ENCODE measurements at regions not wholly inside any gene's neighbourhood (a gene's known extent, or its start where the extent isn't known, plus 50 kb on each side); places are given as distances from the start of the nearest gene placed in this dataset.

- Histone ChIP-seq H3K79me1 (ENCODE audit: low read depth, low read length) (no peaks in the 10 kb centered on the region), H4K8ac (ENCODE audit: extremely low read depth, insufficient read depth, low read length) (no peak overlapping the region), H3K56ac (replicated peaks; ENCODE audit: insufficient read length, low read depth, low read length) (no peak overlapping the region), H3K9me3 (ENCODE audit: insufficient read depth in 2 of 2, low read depth in 1 of 2, low read length in 1 of 2) (no peaks in the 10 kb centered on the region), H3K4me2 (ENCODE audit: insufficient read depth in 1 of 2, low read depth in 2 of 2, low read length in 2 of 2) (no peak overlapping the region), H2BK15ac (ENCODE audit: low read length) (no peak overlapping the region), H3K4ac (replicated peaks; ENCODE audit: insufficient read length, low read depth, low read length) (no peak overlapping the region), H2BK20ac (ENCODE audit: low read length) (no peak overlapping the region), H3K14ac (ENCODE audit: insufficient read length) (no peak overlapping the region), H3K4me3 (ENCODE audit: extremely low read depth in 1 of 4, insufficient read depth in 2 of 4, low read depth in 3 of 4, low read length in 4 of 4) (no peak overlapping the region), H4K5ac (ENCODE audit: insufficient read length, low read depth, low read length) (no peak overlapping the region), H2BK120ac (replicated peaks; ENCODE audit: low read depth, low read length) (no peak overlapping the region), H3K27ac (ENCODE audit: low read depth, low read length) (no peak overlapping the region), H2AK5ac (ENCODE audit: low read depth, low read length) (no peak overlapping the region), H4K20me1 (replicated peaks in 1 of 2; ENCODE audit: control insufficient read depth in 1 of 2, insufficient read depth in 2 of 2, low read length in 2 of 2) (no peaks in the 10 kb centered on the region), H3K27me3 (replicated peaks in 1 of 4; ENCODE audit: control insufficient read depth in 3 of 4, extremely low read depth in 1 of 4, insufficient read depth in 3 of 4, low read length in 3 of 4) (no peaks in the 10 kb centered on the region), H2AFZ (ENCODE audit: low read length) (no peak overlapping the region), H3K9ac (replicated peaks in 1 of 4; ENCODE audit: extremely low read depth in 1 of 4, low read depth in 3 of 4, low read length in 3 of 4) (no peak overlapping the region), H3K23me2 (ENCODE audit: low read depth, low read length) (no peaks in the 10 kb centered on the region), H4K91ac (replicated peaks; ENCODE audit: insufficient read length, low read length) (no peak overlapping the region), H2BK12ac (ENCODE audit: low read depth, low read length) (no peak overlapping the region), H3K4me1 (replicated peaks in 1 of 4; ENCODE audit: control insufficient read depth in 3 of 4, insufficient read depth in 4 of 4, low read length in 3 of 4) (no peaks in the 10 kb centered on the region), H3K36me3 (ENCODE audit: control insufficient read depth in 2 of 4, insufficient read depth in 4 of 4, low read length in 3 of 4) (no peaks in the 10 kb centered on the region), H3K79me2 (ENCODE audit: control insufficient read depth in 1 of 2, insufficient read depth in 2 of 2, low read length in 2 of 2) (no peaks in the 10 kb centered on the region), H3K23ac (ENCODE audit: insufficient read length) (no peak overlapping the region), H3K18ac (ENCODE audit: extremely low read depth, low read length) (no peak overlapping the region), H2BK5ac (ENCODE audit: low read depth, low read length) (no peak overlapping the region)
- DNase-seq (ENCODE audit: low read depth in 1 of 2, low spot score in 2 of 2): no peak
- ChIA-PET POLR2A (ENCODE audit: partially characterized antibody) (no interaction called here), CTCF (ENCODE audit: partially characterized antibody) (no interaction called here)
- no peak for TF ChIP-seq NANOG (IDR thresholded peaks at IDR 0.05; ENCODE audit: insufficient read depth, low read depth, low read length, poor library complexity, severe bottlenecking)
- no peak for TF ChIP-seq KDM4A (IDR thresholded peaks at IDR 0.05; ENCODE audit: low read depth, low read length, severe bottlenecking)
- TF ChIP-seq CREB1 (IDR thresholded peaks at IDR 0.05): no peak
- TF ChIP-seq USF2 (IDR thresholded peaks at IDR 0.05; ENCODE audit: low read length): no peak
- TF ChIP-seq SIRT6 (IDR thresholded peaks at IDR 0.05; ENCODE audit: low read length): no peak
- TF ChIP-seq TBP (IDR thresholded peaks at IDR 0.05; ENCODE audit: low read depth, low read length): no peak
- no peak for TF ChIP-seq EP300 (IDR thresholded peaks at IDR 0.05; ENCODE audit: borderline replicate concordance in 1 of 2, low read depth in 2 of 2, low read length in 2 of 2)
- no peak for FAIRE-seq
- WGBS, 2 experiments (ENCODE audit: extremely low coverage in 1 of 2, insufficient coverage in 1 of 2, insufficient read length in 1 of 2, insufficient replicate concordance in 2 of 2, low coverage in 1 of 2, low lambda C conversion rate in 2 of 2, missing lambda C conversion rate in 1 of 2): 85% methylated on average over 1 of the region's 1 CpG; no CpG with 5 or more reads in 1 of the 2 experiments
These were observed 328.6 kb upstream of the C11orf87 start for GRCh38 chr11:109093354-109093753.
